CD4-positive, alpha-beta T cell (primary cell): ENCODE measurements at regions not wholly inside any gene's neighbourhood (a gene's known extent, or its start where the extent isn't known, plus 50 kb on each side); places are given as distances from the start of the nearest gene placed in this dataset.
A peak's percentile ranks its signal among the peaks of the same experiment; 100 is the strongest.

Experiments
- ATAC-seq: fragments of 200-7000 bp; cut with Tn5 transposase; one replicate; pipeline ENCODE4 v1.10.0; 2022; ENCODE audit warnings: mild to moderate bottlenecking; ENCODE audit not compliant: poor library complexity
- CTCF ChIA-PET: fragments of 350-600 bp; sonication (Branson Sonifier 250); formaldehyde crosslinking; loops from one replicate; lab custom pipeline; 2021; ENCODE audit warnings: antibody characterized with exemption, inconsistent platforms; lab: Charles Lee
- POLR2A ChIA-PET: fragments of 350-600 bp; sonication (Branson Sonifier 250); formaldehyde crosslinking; loops from one replicate; lab custom pipeline; 2021; ENCODE audit warnings: antibody characterized with exemption, inconsistent platforms; lab: Charles Lee
- DNase-seq, 14 experiments: peaks; one replicate each; pipeline ENCODE4 v3.0.0-alpha.2; 2013 to 2020; ENCODE audit warnings: mixed read lengths in 2 of 14
- H3K27ac ChIP-seq, 2 donors: one replicate each; pipeline versions ENCODE4 v1.5.1 to v1.7.0; 2013; ENCODE audit warnings: low read length in 2 of 2, low read depth in 1 of 2, mild to moderate bottlenecking in 1 of 2
- H3K27me3 ChIP-seq, 2 experiments: 1 replicate in 1 of 2; 2 replicates in 1 of 2; pipeline versions ENCODE4 v1.6.1 to v1.7.0; 2013; ENCODE audit warnings: low read length in 2 of 2, control low read depth in 1 of 2, mild to moderate bottlenecking in 1 of 2, moderate library complexity in 1 of 2; ENCODE audit not compliant: insufficient read depth in 2 of 2, control insufficient read depth in 1 of 2
- H3K36me3 ChIP-seq: one replicate; pipeline ENCODE4 v1.6.1; 2013; ENCODE audit warnings: low read length, control low read depth; ENCODE audit not compliant: insufficient read depth
- H3K4me1 ChIP-seq: one replicate; pipeline ENCODE4 v1.6.1; 2013; ENCODE audit warnings: low read length, control low read depth; ENCODE audit not compliant: insufficient read depth
- H3K4me3 ChIP-seq: one replicate; pipeline ENCODE4 v1.5.1; 2013; ENCODE audit warnings: mild to moderate bottlenecking, low read length, moderate library complexity
- H3K9me3 ChIP-seq, 2 experiments: 1 replicate in 1 of 2; 2 replicates in 1 of 2; pipeline versions ENCODE4 v1.6.1 to v1.7.0; 2013; ENCODE audit warnings: low read length in 2 of 2, mild to moderate bottlenecking in 2 of 2, control low read depth in 1 of 2, moderate library complexity in 1 of 2; ENCODE audit not compliant: control insufficient read depth in 1 of 2, insufficient read depth in 1 of 2
- H3K27ac Mint-ChIP-seq: one replicate; pipeline ENCODE4 v1.8.0; 2020; ENCODE audit warnings: mixed read lengths
- H3K27me3 Mint-ChIP-seq: one replicate; pipeline ENCODE4 v1.8.0; 2021; ENCODE audit warnings: mixed read lengths
- H3K36me3 Mint-ChIP-seq: one replicate; pipeline ENCODE4 v1.8.0; 2021; ENCODE audit warnings: low read depth, mixed read lengths
- H3K4me1 Mint-ChIP-seq: one replicate; pipeline ENCODE4 v1.8.0; 2021; ENCODE audit warnings: low read depth, mixed read lengths
- H3K4me3 Mint-ChIP-seq: one replicate; pipeline ENCODE4 v1.8.0; 2020; ENCODE audit warnings: mild to moderate bottlenecking, mixed read lengths
- H3K9me3 Mint-ChIP-seq: one replicate; pipeline ENCODE4 v1.8.0; 2020; ENCODE audit warnings: mixed read lengths
- CTCF ChIP-seq: fragments of 200-600 bp; IDR thresholded peaks from one replicate; pipeline ENCODE4 v1.8.0; 2022; ENCODE audit warnings: antibody characterized with exemption, mild to moderate bottlenecking
- intact Hi-C, 2 experiments: fragments of 100-400 bp; cut with DNase I in 1 of 2; cut with micrococcal nuclease in 1 of 2; formaldehyde crosslinking; loops; one replicate each; pipeline versions ENCODE4 v1.15.1 to v1.9.0; 2023 to 2025; cut with DNase I, micrococcal nuclease

GRCh38 chr5:52705720-52706119 is 82.0 kb upstream of the ITGA1 start:
- TF ChIP-seq CTCF: no peak
- no peak overlapping the region for H3K27ac ChIP-seq
- no peaks in the 10 kb centered on the region for H3K36me3 Mint-ChIP-seq
- no peaks in the 10 kb centered on the region for H3K9me3 Mint-ChIP-seq
- no peak for ATAC-seq
- no peak overlapping the region for H3K4me3 ChIP-seq
- no peak overlapping the region for H3K27ac Mint-ChIP-seq
- ChIA-PET CTCF (no interaction called here), POLR2A (interaction anchor here (0.5 to 1.0 kb wide), 2 partner anchors 20 to 292 kb away, joined by 3 read pairs; no protein-coding TSS in a partner anchor)
- peaks cover 15% of the 10 kb centered on the region for H3K4me1 ChIP-seq
- H3K27me3 Mint-ChIP-seq: no peaks in the 10 kb centered on the region
- H3K27me3 ChIP-seq: no peaks in the 10 kb centered on the region
- DNase-seq: peak in 1 of 14 experiments; percentile 51
- no peak overlapping the region for H3K4me3 Mint-ChIP-seq
- intact Hi-C loops: no loop called here
- peaks cover 38% of the 10 kb centered on the region for H3K4me1 Mint-ChIP-seq
- no peaks in the 10 kb centered on the region for H3K36me3 ChIP-seq
- no peaks in the 10 kb centered on the region for H3K9me3 ChIP-seq

GRCh38 chr5:52706775-52707174 is 80.9 kb upstream of the ITGA1 start:
- Mint-ChIP-seq H3K4me1 (peaks cover 38% of the 10 kb centered on the region), H3K9me3 (no peaks in the 10 kb centered on the region), H3K27me3 (no peaks in the 10 kb centered on the region), H3K36me3 (no peaks in the 10 kb centered on the region), H3K27ac (no peak overlapping the region), H3K4me3 (no peak overlapping the region)
- Histone ChIP-seq H3K4me3 (no peak overlapping the region), H3K27me3 (no peaks in the 10 kb centered on the region), H3K36me3 (no peaks in the 10 kb centered on the region), H3K4me1 (peaks cover 15% of the 10 kb centered on the region), H3K9me3 (no peaks in the 10 kb centered on the region), H3K27ac (no peak overlapping the region)
- ChIA-PET POLR2A (interaction anchor here (1.0 kb wide), 1 partner anchor 19 kb away, joined by 3 read pairs; no protein-coding TSS in a partner anchor), CTCF (no interaction called here)
- intact Hi-C loops: no loop called here
- DNase-seq (no peak), ATAC-seq (no peak)
- TF ChIP-seq CTCF: no peak

- Mint-ChIP-seq H3K27ac (no peak overlapping the region), H3K27me3 (no peaks in the 10 kb centered on the region), H3K9me3 (no peaks in the 10 kb centered on the region), H3K36me3 (no peaks in the 10 kb centered on the region), H3K4me3 (no peak overlapping the region), H3K4me1 (peaks cover 47% of the 10 kb centered on the region)
- Histone ChIP-seq H3K27ac (no peak overlapping the region), H3K27me3 (no peaks in the 10 kb centered on the region), H3K9me3 (no peaks in the 10 kb centered on the region), H3K36me3 (no peaks in the 10 kb centered on the region), H3K4me1 (peaks cover 15% of the 10 kb centered on the region), H3K4me3 (no peak overlapping the region)
- ATAC-seq (no peak), DNase-seq (no peak)
- CTCF ChIA-PET: no interaction called here
- intact Hi-C loops: no loop called here
- POLR2A ChIA-PET: interaction anchor here (1.0 kb wide), 1 partner anchor 18 kb away, joined by 3 read pairs; no protein-coding TSS in a partner anchor
- no peak for TF ChIP-seq CTCF
These were observed 80.1 kb upstream of the ITGA1 start for GRCh38 chr5:52707616-52708015.
